ENCODE measurements at regions not wholly inside any gene's neighbourhood (a gene's known extent, or its start where the extent isn't known, plus 50 kb on each side); places are given as distances from the start of the nearest gene placed in this dataset.

DNA sequence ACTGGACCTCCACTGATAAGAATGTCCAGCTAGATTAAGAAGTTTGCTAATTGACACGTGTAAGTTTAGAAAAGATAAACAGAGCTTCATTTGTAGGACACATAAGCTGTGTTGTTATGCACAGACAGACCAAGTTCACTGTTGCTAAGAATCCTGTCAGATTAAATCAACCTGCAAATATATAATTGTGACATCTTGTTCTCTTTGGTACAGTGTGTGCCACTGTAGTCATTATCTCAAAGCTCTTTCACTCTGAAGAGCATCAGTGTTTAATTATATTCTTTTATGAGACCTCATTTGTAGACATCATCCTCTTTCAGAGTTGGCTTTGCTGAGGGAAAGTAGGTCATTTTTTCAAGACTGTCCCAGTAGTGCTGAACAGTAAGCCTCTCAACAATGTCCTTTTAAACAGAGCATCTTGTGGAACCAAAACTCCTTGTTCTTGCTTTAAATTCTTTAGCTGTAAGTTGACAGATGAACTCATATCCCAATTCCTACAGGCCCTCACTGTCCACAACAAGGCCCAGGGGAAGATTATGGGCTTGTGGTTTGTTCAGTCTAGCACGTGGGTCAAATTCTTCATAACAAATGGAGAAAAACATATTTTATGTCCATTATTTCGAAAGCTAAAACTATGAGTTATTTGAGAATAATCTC lies 252.4 kb downstream of the HDGFL1 start:
- DNase-seq = no peak

DNA sequence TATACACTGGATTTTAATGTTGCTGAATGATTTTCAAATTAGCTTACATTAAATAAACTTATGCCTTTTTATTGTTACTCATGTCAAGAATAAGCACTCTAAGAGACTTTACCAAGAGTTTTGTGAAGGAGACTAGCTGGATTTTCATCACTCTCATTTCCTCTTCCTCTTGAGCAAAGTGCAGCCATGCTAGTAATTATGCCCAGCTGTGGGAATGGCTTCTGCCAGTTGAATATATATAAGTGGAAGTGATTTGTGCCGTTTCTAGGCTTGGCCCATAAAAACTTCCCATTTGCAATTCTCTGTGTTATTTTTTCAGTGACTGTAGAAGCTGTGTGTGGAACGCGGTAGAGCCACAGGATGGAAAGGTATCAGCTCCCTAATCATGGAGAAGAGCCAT lies 255.8 kb downstream of the HDGFL1 start:
- DNase-seq = no peak

DNA sequence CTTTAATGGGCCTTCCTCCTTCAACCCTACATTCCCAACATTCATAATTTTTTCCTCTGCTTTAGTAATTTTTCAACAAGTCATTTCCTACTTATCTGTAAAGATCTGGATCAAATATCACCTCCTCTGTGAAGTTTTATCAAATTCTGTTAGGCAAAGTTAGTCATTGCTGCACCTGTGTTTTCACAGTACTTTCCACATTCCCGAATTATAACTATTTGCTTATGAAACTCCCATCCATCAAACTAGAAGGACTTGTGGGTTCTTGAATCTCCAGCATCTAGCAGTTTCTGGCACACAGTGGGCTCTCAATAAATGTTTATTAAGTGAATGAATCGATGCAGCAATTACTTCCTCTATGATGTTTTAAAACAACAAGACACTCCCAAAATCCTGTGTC lies 257.6 kb downstream of the HDGFL1 start:
- DNase-seq = no peak

DNA sequence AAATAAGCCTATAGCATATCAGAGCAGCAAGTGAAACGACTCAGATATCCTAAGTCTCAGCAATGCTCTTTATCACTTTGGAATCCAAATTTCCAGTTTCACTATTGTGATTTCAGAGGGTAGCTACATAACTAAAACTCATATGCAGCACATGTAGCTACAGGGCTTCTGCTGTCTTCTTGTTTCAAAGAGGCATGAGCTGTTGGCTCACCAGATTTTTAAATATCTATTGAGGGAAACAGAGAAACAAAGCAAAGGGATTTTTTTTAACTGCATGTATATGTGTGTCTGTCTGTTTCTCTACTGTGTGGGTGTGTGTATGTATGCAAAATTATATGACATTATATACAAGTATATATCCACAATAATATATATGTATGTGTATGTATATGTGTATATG lies 258.4 kb downstream of the HDGFL1 start:
- no peak for DNase-seq

DNA sequence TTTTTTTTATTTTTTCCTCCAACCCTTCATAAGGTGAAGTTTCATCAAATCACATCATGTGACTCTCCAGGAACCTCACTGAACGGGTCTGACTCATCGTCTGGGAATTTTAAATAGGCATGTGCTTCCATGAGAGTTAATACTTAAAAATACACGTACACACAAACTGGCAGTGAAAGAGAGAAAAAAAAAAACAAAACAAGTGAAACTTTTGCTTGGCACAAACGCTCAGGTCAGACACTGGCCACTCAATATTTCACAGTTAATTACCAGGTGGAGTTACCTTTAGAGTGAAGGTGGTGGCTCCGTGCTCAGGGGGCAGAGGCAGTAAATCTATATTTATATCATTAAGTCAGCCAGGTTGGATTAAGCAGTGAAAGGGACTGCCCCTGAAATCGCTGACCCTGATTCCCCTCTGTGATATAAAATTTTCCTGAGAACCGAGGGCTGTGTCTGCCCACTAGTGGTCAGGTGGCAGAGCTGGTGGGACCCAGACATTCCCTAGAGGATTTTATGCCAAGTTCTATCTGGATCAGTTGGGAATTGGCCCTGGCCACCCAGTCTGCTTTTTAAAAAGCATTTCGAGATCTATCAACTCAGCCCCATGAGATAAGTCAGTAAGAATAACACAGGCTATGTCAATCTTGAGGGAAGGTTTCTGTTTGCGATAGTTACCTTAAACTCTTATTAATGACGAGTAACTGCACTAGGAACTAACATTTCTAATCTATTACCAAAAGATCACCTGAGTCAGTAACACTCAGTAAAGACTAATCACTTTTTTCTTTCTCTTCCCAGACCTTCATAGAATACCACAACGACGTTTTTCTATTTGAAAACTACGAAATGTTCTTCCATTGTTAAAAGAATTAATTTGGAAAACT lies 259.1 kb downstream of the HDGFL1 start:
- peak; percentile 20 for DNase-seq

DNA sequence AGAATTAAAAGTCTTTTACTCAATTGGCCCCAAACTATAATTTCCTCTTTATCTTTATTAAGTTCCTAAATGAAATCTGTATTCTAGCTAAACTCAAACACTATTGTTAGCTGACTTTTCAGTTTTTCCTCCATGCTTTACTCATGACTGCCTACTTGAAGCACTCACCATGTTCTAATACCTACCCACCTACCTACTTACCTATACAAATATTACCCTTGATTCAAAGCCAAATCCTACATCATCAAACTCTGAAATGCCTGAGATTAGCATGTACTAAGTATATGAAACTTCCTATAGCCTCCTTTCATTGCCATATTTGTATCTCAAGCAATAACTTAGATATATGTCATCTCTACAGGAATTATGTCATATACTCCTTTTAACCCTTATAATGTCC lies 259.7 kb downstream of the HDGFL1 start:
- DNase-seq = no peak

DNA sequence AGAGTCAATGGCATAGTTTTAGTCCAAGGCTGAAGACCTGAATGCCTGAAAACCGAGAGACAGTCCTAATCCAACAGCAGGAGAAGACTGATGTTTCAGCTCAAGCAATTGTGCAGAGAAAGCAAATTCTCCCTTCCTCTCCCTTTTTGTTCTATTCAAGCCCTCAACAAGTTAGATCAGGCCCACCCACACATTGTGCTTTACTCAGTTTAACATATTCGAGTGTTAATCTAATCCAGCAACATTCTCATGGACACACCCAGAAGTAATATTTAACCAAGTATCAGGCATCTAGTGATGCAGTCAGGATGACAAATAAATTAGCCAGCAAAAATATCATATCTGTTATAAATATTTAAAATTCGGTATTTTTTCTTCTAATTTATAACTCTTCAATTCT lies 261.1 kb downstream of the HDGFL1 start:
- DNase-seq = no peak

DNA sequence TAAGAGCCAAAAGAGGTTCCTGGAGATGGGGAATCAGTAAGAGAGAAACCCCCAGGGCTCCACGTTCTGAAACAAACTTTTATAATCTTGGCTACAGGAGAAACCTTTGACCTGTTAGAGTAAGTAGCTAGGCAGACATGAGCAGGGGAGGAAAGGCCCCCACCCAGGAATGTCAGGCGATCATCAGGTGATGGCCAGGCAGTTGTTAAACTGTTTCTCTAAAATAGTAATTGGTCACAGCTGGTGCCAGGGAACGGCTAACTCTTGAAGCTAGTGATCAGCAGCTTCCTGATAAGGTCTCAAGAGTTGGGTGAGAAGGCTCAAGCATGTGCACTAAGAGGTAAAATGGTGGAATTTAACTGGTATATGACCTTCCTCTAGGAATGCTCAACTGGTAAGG lies 263.8 kb downstream of the HDGFL1 start:
- DNase-seq = no peak

DNA sequence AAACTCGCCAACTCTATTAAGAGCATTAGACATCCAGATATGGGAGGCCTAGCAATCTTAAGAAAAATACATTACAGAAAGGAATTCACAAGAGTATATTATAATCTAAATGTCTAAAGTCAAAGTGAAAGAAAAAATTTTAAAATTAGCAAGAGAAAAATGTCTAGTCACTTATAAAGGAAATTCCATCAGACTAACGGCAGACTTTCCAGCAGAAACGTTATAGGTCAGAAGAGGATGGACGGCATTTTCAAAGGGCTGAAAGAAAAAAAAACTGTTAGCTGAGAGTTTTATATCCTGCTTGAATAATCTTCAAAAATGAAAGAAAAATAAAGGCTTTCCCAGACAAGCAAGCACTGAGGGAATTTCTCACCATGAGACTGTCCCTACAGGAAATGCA lies 269.0 kb downstream of the HDGFL1 start:
- no peak for DNase-seq

DNA sequence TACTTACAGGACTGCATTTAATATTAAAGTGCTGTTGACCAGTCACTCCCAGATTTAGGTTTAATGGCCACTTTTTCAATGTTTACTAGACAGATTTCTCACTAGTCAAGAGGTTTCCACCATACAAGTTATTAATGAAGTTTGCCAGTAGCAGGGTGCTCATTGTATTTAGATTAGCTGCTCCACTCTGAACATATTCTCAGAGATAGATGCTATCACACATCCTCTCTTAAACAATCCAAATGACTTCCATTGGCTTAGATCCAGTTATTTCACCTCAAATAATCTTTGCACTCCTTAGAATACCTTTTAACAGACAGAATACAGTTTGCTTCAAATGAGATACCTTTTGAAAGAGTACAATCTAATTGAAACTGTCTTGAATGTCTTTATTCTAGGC lies 276.1 kb downstream of the HDGFL1 start:
- no peak for DNase-seq

DNA sequence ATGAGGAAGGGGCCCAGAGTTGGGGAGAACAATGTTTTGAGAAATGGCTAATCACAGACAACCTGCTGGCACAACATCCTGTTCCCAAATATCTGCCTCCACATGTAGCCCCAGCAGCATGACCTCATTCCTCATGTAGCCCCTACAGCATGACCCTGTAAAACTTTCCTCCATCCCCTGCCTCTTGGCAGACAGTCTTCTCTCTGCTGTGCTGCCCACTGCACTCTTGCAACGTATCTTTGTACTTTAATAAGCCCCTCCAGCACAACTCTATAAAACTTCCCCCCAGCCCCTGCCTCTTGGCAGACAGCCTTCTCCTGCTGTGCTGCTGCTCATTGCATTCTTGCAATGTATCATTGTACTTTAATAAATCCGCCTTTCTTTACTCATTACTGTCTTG lies 278.8 kb downstream of the HDGFL1 start:
- DNase-seq = no peak

DNA sequence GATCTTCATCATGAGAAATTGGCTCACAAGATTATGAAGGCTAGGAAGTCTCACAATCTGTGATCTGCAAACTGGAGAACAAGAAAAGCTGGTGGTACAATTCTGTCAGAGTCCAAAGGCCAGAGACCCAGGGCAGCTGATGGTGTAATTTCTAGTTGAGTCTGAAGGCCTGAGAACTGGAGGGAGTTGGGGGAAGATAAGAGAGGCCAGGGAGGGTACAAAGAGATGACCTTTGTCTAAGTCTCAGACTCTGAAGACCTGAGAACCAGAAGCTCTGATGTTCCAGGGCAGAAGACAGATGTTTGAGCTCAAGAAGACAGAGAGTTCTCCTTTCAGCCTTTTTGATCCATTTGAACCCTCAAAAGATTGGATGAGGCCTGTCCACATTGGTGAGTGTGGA lies 280.6 kb downstream of the HDGFL1 start:
- DNase-seq = no peak

DNA sequence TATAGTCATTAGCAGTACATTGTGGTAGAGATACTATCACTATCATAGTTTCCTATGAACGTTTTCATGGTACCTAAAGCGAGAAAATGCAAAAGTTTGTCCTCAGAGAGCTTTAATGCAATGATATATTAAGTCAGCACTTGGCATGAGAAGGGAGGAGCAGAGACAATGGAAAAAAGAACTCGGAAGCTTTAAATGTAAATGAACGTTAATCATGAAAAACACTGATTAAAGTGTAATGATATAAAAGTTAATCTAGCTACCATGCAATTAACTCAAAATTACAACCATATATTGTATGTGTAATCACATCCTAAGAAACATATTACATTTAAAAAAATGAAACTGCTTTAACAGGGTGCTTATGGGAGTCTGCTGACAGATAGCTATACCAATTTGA lies 282.7 kb downstream of the HDGFL1 start:
- no peak for DNase-seq

DNA sequence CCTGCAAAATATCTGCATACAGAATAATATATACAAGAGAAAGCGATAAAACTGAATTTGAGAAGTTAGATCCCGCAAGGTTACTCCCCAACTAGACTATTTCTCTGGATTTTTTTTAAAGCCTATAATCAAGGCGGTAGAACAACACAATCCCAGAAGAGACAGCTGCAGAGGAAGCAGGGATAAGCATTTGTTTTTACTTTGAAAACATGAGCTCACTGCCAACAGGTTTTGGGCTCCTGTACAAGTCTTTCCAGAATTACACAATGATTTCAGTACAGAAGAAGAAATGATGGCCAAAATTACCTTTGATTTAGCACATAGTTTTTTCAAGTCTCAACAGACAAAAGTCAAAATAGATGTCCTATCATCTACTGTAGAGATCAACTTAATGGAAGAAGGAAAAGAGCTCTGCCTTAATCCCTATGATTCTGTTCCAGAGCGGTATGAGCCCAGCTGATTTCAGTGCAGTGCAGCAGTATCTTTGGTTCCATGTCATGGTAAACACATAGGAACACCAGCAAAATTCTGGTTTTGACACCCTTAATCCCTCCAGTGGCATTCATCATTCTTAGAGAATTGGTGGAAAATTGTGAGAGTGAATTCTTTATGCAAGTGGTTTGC lies 304.3 kb downstream of the HDGFL1 start:
- DNase-seq = no peak

DNA sequence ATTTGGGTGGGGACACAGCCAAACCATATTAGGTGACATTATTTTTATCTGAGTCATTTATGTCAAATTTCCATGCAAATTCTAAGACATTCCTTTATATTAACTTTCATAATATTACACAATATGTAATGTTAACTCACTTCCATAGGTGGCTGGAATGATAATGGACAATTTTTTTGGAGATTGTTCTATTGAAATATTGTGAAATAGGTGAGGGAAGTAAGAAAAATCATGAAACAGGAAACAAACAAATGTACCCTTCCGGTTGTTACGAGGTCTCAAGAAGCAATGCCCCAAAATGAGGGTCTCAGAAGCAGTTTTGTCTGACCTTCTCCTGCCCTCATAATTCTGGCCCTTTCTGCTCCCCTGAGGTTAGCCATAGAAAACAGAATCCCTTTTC lies 306.5 kb downstream of the HDGFL1 start:
- DNase-seq = no peak

DNA sequence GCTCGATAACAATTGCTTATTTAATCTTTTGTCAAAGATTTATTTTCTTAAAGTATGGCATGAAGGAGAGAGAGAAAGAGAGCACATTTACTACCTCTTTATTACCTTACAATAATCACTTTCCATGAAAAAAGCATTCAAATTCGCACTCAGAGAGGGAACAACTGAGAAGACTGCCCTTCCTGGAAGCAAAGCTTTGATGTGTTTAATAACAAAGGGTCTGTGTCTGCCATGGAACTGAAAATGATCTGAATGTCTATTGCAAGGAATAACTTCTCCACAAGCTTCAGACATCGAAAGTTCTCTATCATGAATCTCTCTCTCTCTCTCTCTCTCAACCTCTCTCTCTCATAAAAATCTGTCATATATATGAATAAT lies 308.9 kb downstream of the HDGFL1 start:
- DNase-seq = no peak

DNA sequence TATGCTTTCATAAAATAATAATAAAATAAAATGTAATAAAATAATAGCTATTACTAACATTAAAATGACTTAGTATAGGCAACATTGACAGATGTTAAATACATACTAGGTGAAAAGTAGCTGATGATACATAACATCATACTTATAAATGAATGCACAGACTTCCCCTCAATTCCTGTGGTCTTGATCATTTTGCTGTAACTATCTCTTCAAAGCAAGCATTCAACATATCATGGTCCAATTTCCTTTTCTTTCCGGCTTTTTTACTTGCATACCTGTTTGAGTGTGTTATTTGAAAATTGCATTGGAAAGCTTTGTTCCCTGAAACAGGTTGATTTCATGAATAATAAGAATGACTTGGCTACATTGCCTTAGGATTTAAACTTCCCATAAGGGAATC lies 309.3 kb downstream of the HDGFL1 start:
- DNase-seq = no peak

DNA sequence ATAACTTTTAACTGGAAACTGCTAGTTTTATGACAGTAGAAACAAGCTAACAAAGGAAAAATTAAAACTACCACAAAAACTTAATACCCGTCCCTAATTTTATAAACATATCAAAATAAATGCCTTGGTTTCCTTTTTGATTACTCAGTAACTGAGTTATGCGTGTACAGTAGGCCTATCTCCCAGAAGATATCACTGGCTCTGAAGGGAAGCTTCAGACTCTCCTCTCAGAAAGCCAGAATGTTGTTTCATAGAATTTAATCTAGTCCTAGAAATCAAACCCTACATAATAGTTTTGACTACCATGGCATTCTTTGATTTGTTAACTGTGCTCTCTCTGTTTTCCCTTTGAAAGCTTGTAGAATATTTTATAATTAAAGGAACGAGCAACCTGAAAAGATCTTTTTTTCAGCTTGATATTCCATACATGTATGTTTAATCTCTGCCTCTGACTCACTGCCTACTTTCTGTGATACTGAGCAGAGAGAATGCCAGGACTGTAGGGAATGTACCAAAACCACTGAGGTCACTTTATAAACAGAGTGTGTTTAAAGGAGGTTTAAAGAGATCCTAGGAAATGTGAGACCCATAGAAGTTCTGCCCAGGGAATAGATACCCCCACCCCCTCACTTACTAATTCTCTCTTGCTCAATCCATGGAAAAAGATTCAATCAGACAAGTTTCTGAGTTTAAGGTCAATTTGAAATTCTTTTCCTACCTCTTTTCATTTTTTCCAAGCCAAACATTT lies 311.5 kb downstream of the HDGFL1 start:
- no peak for DNase-seq

DNA sequence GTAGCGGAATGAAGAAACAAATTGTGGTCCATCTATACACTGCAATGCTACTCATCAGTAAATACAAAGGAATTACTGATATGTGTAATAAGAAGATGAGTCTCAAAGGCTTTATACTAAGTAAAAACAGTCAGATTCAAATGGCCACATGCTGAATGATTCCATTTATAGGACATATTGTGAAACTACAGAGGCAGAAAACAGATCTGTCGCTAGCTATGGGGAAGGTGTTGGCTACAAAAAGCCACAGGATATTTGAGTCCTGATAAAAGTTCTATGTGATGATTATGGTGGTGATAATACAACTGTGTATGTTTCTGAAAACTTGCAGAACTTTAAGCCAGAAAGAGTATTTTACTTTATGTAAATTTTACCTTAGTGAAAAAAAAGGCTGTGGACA lies 313.2 kb downstream of the HDGFL1 start:
- DNase-seq = no peak

DNA sequence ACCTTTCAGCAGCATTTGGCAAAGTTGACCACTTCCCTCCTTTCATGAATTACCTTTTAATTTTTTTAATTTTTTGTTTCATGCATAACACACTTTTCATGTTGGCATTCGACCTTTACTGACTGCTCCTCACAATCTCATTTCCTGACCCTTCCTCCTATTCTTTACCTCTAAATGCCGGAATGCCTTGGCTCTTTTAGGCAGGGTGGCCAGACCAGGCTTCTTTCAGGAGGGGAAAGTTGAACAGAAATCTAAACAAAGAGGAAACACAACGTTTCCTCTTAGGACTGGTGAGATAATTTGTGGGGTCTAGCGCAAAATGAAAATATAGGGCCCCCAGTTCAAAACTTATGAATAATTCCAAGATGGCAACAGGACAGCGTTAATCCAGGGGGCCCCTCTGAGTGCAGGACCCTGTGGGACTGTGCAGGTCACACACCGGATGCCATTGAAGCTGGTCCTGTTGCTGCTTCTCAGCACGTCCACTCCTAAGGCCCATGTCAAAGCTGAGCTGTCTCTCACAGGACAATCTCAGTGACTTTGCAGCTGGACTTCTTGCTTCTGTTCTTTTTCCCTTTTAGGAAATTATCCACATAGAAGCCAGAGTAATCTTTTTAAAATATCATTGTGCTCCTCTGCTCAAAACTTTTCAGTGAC lies 313.8 kb downstream of the HDGFL1 start:
- DNase-seq = no peak

DNA sequence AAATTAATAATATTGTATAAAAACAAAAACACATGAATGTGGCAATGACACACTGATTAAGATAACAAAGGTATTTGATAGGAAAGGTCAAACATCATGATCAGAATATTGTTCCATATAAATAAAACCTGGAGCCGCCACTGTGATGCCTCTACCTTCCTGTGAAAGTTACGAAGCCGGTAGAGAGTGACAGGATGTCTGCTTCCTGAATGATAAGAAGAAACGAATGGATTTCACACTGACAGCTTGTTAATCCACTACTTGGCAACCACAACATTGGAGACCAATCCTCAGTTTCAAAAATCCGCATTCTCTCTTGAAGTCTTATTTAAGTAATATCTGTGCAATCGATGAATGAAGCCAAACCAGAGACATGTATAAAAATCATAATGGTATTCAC lies 315.1 kb downstream of the HDGFL1 start:
- no peak for DNase-seq

DNA sequence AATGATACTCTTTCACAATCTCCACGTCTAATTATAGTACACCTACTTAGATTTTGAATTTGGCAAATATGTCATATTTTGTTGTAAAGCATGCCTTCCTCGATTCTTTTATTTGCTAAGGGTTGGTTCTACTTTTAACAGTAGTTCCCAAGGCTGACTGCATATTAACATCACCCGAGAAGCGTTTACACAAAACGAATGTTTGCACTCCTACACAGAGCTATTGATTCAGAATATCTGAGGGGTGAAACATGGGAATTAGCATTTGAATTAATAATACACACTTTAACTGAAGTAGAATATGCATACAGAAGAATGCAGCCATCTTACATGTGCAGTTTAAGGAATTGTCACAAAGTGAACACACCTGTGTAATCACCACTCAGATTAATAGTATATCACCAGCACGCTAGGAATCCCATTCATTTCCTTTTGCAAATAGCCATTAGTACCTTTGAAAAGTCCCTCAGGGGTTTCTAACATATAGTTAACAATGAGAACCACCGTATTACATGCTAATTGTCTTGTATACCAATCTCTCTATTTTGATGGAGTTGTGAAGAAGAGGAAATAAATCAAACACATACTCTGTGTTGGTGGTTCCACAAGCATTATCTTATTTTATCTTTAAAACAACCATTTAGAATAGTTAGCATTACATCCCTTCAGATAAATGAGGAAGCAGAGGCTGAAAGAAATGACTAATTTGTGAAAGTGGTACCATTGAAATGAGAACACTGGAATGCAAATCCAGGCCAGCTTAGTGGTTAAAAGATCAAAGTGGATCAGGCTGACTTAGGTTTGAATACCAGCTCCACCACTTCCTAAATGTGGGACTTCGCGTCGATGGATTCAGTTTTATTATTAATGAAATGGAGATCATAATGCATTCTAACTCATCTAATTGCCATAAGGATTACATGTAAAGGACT lies 317.6 kb downstream of the HDGFL1 start:
- no peak for DNase-seq

Data from NCI-H524 treated with DMSO at 0.1 percent for 48 hours (cell line).